ENCODE measurements at regions not wholly inside any gene's neighbourhood (a gene's known extent, or its start where the extent isn't known, plus 50 kb on each side); places are given as distances from the start of the nearest gene placed in this dataset.

DNA sequence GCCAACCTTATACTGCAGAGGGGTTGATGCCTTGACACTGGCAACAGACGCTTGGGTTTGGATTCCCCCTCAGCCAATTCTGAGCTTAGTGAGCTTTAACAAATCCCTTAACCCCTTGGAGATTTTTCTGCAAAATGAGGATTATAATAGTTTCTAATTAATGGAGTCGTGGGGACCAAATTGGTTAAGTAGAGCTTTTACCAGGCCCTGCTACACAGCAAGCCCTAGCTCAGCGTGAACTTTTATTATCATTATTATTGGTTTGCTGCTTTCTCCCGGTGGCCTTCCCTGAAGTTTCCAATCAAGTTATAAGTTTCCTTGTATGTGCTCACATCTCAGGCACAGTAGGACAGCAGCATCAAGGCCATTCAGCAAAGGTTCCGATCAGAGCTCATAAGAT lies 156.6 kb upstream of the GUCY1A2 start:
- no peak overlapping the region for H3K4me3 ChIP-seq
- no peak for DNase-seq (ENCODE audit: extremely low read depth in 1 of 4, low spot score in 3 of 4)
- 0% methylated on average over 5 of the region's 5 CpGs for WGBS (ENCODE audit: insufficient coverage, low coverage, missing lambda C conversion rate)
- no peaks in the 10 kb centered on the region for H3K36me3 ChIP-seq (ENCODE audit: control insufficient read depth, insufficient read depth, low read length)
- H3K9ac ChIP-seq (ENCODE audit: insufficient read depth in 1 of 2, low read depth in 2 of 2, low read length in 2 of 2), result no peak overlapping the region
- no peak for FAIRE-seq
- no peak overlapping the region for H3K27ac ChIP-seq (ENCODE audit: extremely low read depth, low read depth, low read length)
- no peaks in the 10 kb centered on the region for H3K9me3 ChIP-seq (replicated peaks; ENCODE audit: control insufficient read depth, insufficient read depth, low read depth, low read length)
- intact Hi-C loops (cut with micrococcal nuclease) (no loop called here), in situ Hi-C loops (cut with MboI) (no loop called here)
- no peak overlapping the region for H3K4me2 ChIP-seq (ENCODE audit: insufficient read depth, low read length)
- H4K20me1 ChIP-seq (replicated peaks; ENCODE audit: control insufficient read depth, insufficient read depth, low read length), result no peaks in the 10 kb centered on the region
- no peaks in the 10 kb centered on the region for H3K4me1 ChIP-seq (replicated peaks in 1 of 2; ENCODE audit: control insufficient read depth in 2 of 2, insufficient read depth in 2 of 2, low read length in 2 of 2)
- CTCF ChIA-PET (ENCODE audit: low intra/inter-chr PET ratio), result no interaction called here
- no TSS peak for BruUV-seq (replicated peaks)
- POLR2A ChIA-PET, result no interaction called here
- H2AFZ ChIP-seq (ENCODE audit: low read depth, low read length), result no peak overlapping the region
- no peaks in the 10 kb centered on the region for H3K27me3 ChIP-seq (ENCODE audit: control insufficient read depth in 2 of 2, insufficient read depth in 2 of 2, low read length in 2 of 2)
- no peaks in the 10 kb centered on the region for H3K79me2 ChIP-seq (ENCODE audit: control insufficient read depth, insufficient read depth, low read length)
- no peaks in the 10 kb centered on the region for H3K9me1 ChIP-seq (ENCODE audit: control insufficient read depth, insufficient read depth, low read length)
- ATAC-seq, result no peak
- TF ChIP-seq, protein P1, sequence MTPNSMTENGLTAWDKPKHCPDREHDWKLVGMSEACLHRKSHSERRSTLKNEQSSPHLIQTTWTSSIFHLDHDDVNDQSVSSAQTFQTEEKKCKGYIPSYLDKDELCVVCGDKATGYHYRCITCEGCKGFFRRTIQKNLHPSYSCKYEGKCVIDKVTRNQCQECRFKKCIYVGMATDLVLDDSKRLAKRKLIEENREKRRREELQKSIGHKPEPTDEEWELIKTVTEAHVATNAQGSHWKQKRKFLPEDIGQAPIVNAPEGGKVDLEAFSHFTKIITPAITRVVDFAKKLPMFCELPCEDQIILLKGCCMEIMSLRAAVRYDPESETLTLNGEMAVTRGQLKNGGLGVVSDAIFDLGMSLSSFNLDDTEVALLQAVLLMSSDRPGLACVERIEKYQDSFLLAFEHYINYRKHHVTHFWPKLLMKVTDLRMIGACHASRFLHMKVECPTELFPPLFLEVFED (CRISPR knock-in tag; conservative IDR thresholded peaks at IDR 0.05), result no peak
- no peak for TF ChIP-seq ETV6 (IDR thresholded peaks at IDR 0.05; ENCODE audit: borderline replicate concordance in 1 of 2, low read depth in 2 of 2, low read length in 1 of 2)
- TF ChIP-seq ETV6 (CRISPR knock-in tag; IDR thresholded peaks at IDR 0.05; ENCODE audit: borderline replicate concordance), result no peak
- TF ChIP-seq ZNF583 (CRISPR knock-in tag; IDR thresholded peaks at IDR 0.05), result no peak
- TF ChIP-seq, protein P2, sequence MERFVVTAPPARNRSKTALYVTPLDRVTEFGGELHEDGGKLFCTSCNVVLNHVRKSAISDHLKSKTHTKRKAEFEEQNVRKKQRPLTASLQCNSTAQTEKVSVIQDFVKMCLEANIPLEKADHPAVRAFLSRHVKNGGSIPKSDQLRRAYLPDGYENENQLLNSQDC (CRISPR knock-in tag; IDR thresholded peaks at IDR 0.05), result no peak
- TF ChIP-seq SAFB2 (IDR thresholded peaks at IDR 0.05; ENCODE audit: borderline replicate concordance, low read depth, low read length, severe bottlenecking), result no peak
- TF ChIP-seq, protein P3, sequence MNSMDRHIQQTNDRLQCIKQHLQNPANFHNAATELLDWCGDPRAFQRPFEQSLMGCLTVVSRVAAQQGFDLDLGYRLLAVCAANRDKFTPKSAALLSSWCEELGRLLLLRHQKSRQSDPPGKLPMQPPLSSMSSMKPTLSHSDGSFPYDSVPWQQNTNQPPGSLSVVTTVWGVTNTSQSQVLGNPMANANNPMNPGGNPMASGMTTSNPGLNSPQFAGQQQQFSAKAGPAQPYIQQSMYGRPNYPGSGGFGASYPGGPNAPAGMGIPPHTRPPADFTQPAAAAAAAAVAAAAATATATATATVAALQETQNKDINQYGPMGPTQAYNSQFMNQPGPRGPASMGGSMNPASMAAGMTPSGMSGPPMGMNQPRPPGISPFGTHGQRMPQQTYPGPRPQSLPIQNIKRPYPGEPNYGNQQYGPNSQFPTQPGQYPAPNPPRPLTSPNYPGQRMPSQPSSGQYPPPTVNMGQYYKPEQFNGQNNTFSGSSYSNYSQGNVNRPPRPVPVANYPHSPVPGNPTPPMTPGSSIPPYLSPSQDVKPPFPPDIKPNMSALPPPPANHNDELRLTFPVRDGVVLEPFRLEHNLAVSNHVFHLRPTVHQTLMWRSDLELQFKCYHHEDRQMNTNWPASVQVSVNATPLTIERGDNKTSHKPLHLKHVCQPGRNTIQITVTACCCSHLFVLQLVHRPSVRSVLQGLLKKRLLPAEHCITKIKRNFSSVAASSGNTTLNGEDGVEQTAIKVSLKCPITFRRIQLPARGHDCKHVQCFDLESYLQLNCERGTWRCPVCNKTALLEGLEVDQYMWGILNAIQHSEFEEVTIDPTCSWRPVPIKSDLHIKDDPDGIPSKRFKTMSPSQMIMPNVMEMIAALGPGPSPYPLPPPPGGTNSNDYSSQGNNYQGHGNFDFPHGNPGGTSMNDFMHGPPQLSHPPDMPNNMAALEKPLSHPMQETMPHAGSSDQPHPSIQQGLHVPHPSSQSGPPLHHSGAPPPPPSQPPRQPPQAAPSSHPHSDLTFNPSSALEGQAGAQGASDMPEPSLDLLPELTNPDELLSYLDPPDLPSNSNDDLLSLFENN (IDR thresholded peaks at IDR 0.05; ENCODE audit: low read depth in 2 of 2, low read length in 2 of 2), result no peak
- TF ChIP-seq KDM4B (IDR thresholded peaks at IDR 0.05; ENCODE audit: borderline replicate concordance in 2 of 2, low read depth in 1 of 2), result no peak
- TF ChIP-seq, protein P4, sequence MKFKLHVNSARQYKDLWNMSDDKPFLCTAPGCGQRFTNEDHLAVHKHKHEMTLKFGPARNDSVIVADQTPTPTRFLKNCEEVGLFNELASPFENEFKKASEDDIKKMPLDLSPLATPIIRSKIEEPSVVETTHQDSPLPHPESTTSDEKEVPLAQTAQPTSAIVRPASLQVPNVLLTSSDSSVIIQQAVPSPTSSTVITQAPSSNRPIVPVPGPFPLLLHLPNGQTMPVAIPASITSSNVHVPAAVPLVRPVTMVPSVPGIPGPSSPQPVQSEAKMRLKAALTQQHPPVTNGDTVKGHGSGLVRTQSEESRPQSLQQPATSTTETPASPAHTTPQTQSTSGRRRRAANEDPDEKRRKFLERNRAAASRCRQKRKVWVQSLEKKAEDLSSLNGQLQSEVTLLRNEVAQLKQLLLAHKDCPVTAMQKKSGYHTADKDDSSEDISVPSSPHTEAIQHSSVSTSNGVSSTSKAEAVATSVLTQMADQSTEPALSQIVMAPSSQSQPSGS (CRISPR knock-in tag; IDR thresholded peaks at IDR 0.05), result no peak
- no peak for TF ChIP-seq ZKSCAN1 (IDR thresholded peaks at IDR 0.05; ENCODE audit: low read depth, low read length)
- TF ChIP-seq, protein P5, sequence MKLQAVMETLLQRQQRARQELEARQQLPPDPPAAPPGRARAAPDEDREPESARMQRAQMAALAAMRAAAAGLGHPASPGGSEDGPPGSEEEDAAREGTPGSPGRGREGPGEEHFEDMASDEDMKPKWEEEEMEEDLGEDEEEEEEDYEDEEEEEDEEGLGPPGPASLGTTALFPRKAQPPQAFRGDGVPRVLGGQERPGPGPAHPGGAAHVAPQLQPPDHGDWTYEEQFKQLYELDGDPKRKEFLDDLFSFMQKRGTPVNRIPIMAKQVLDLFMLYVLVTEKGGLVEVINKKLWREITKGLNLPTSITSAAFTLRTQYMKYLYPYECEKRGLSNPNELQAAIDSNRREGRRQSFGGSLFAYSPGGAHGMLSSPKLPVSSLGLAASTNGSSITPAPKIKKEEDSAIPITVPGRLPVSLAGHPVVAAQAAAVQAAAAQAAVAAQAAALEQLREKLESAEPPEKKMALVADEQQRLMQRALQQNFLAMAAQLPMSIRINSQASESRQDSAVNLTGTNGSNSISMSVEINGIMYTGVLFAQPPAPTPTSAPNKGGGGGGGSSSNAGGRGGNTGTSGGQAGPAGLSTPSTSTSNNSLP (IDR thresholded peaks at IDR 0.05; ENCODE audit: borderline replicate concordance, low read depth, low read length), result no peak
